ENCODE measurements at regions not wholly inside any gene's neighbourhood (a gene's known extent, or its start where the extent isn't known, plus 50 kb on each side); places are given as distances from the start of the nearest gene placed in this dataset.

DNA sequence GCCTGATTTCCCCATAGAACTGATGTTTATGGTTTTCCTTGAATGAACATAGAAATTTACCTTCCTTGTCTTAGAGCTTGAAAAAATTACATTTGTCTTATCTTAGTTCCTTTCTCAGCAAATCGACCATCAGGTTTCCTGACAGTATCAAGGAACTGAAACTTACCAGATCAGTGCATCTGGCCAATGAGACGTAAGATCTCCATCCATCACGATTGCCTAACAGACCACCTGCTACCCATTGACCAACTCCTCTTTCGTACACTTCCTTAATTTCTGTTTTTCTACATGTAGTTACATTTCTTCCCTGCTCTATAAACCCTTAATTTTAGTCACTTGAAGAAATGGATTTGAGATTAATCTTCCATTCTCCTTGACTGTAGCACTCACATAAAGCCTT is 57.4 kb upstream of the TMPRSS15 start:
- POLR2A ChIA-PET, result no interaction called here
- Mint-ChIP-seq H3K9me3 (no peaks in the 10 kb centered on the region), H3K27me3 (no peaks in the 10 kb centered on the region), H3K4me1 (no peaks in the 10 kb centered on the region), H3K27ac (no peak overlapping the region), H3K4me3 (no peak overlapping the region), H3K36me3 (ENCODE audit: low read depth) (no peaks in the 10 kb centered on the region)
- CTCF ChIA-PET, result no interaction called here
- no peak for DNase-seq

- H3K27me3 Mint-ChIP-seq, result no peaks in the 10 kb centered on the region
- no peaks in the 10 kb centered on the region for H3K4me1 Mint-ChIP-seq
- no peak overlapping the region for H3K27ac Mint-ChIP-seq
- no peak overlapping the region for H3K4me3 Mint-ChIP-seq
- H3K36me3 Mint-ChIP-seq (ENCODE audit: low read depth), result no peaks in the 10 kb centered on the region
- no peak for DNase-seq
- CTCF ChIA-PET, result no interaction called here
- H3K9me3 Mint-ChIP-seq, result no peaks in the 10 kb centered on the region
- POLR2A ChIA-PET, result no interaction called here
Measured at GRCh38 chr21:18461743-18462142, 58.2 kb upstream of the TMPRSS15 start.

- Mint-ChIP-seq H3K4me1 (no peaks in the 10 kb centered on the region), H3K9me3 (no peaks in the 10 kb centered on the region), H3K27ac (no peak overlapping the region), H3K4me3 (no peak overlapping the region), H3K36me3 (ENCODE audit: low read depth) (no peaks in the 10 kb centered on the region), H3K27me3 (no peaks in the 10 kb centered on the region)
- CTCF ChIA-PET, result no interaction called here
- POLR2A ChIA-PET, result no interaction called here
- no peak for DNase-seq
Measured at GRCh38 chr21:18467715-18468114, 64.1 kb upstream of the TMPRSS15 start.

DNA sequence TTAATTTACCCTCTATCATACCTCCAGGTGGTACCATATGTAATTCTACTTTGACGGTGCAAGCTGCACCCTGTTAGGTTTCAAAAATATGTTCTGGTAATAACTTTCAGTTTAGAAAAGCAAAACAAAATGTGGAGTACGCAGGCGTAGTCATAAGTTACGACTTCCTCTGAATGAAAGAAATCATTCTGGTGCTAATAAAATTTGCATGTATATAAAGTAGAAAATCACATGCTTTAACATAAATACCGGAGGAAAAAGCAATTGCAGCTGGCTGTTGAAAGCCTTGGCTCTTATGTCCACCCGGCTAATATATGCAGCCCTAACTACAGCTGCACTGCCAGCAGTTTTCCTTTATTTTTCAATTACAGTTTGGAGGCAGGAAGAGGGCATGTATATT is 65.2 kb upstream of the TMPRSS15 start:
- Mint-ChIP-seq H3K4me3 (no peak overlapping the region), H3K27me3 (no peaks in the 10 kb centered on the region), H3K27ac (no peak overlapping the region), H3K36me3 (ENCODE audit: low read depth) (no peaks in the 10 kb centered on the region), H3K9me3 (no peaks in the 10 kb centered on the region), H3K4me1 (no peaks in the 10 kb centered on the region)
- DNase-seq, result no peak
- POLR2A ChIA-PET, result no interaction called here
- CTCF ChIA-PET, result no interaction called here

- Mint-ChIP-seq H3K27ac (no peak overlapping the region), H3K36me3 (ENCODE audit: low read depth) (no peaks in the 10 kb centered on the region), H3K9me3 (peaks cover 6% of the 10 kb centered on the region), H3K4me1 (no peaks in the 10 kb centered on the region), H3K4me3 (no peak overlapping the region), H3K27me3 (no peaks in the 10 kb centered on the region)
- DNase-seq, result no peak
- ChIA-PET POLR2A (no interaction called here), CTCF (no interaction called here)
Measured at GRCh38 chr21:18476639-18477038, 73.1 kb upstream of the TMPRSS15 start.

DNA sequence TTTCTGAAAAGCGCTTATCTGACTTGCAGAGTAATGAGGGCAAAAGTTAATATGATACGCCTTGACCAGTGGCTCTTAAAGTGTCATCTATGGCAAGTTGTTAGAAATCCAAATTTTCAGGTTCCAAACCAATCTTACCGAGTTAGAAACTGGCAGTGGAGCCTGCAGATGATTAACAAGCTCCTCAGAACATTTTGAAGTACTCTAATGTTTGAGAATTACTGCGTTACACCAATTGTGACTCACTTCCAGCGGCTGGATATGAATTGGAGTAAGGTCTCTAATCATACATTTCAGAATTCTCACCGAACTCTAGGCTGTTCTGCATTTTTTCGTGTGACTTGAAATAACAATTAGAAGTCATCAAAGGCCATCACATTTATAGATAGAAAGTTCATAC is 73.5 kb upstream of the TMPRSS15 start:
- no peak for DNase-seq
- ChIA-PET CTCF (no interaction called here), POLR2A (no interaction called here)
- Mint-ChIP-seq H3K27ac (no peak overlapping the region), H3K27me3 (no peaks in the 10 kb centered on the region), H3K9me3 (peaks cover 6% of the 10 kb centered on the region), H3K4me1 (no peaks in the 10 kb centered on the region), H3K36me3 (ENCODE audit: low read depth) (no peaks in the 10 kb centered on the region), H3K4me3 (no peak overlapping the region)

- no peaks in the 10 kb centered on the region for H3K36me3 Mint-ChIP-seq (ENCODE audit: low read depth)
- no peaks in the 10 kb centered on the region for H3K27me3 Mint-ChIP-seq
- H3K9me3 Mint-ChIP-seq, result peaks cover 6% of the 10 kb centered on the region
- POLR2A ChIA-PET, result no interaction called here
- no peak for DNase-seq
- no peaks in the 10 kb centered on the region for H3K4me1 Mint-ChIP-seq
- H3K27ac Mint-ChIP-seq, result no peak overlapping the region
- no peak overlapping the region for H3K4me3 Mint-ChIP-seq
- CTCF ChIA-PET, result no interaction called here
Measured at GRCh38 chr21:18478513-18478912, 74.9 kb upstream of the TMPRSS15 start.

DNA sequence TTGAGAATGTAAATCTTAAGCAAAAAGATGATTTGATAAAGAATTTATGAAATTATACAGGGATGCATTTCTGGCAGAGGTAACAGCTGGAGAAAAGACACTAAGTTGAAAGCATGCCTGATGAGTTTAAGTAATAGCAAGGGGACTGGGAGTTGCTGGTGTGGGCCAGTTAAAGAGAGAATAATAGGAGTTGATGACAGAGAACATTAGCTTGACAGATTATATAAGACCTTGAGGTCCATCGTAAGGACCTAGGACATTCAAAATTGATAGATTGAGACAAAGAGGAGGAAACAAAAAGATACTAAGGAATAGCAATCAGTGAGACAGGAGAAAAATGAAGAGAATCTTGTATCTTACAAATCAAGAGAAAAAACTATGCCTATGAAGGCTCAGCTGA is 84.7 kb upstream of the TMPRSS15 start:
- ChIA-PET POLR2A (no interaction called here), CTCF (no interaction called here)
- DNase-seq, result no peak
- H3K36me3 Mint-ChIP-seq (ENCODE audit: low read depth), result no peaks in the 10 kb centered on the region
- H3K27me3 Mint-ChIP-seq, result no peaks in the 10 kb centered on the region
- H3K27ac Mint-ChIP-seq, result no peak overlapping the region
- no peaks in the 10 kb centered on the region for H3K4me1 Mint-ChIP-seq
- no peaks in the 10 kb centered on the region for H3K9me3 Mint-ChIP-seq
- no peak overlapping the region for H3K4me3 Mint-ChIP-seq

- Mint-ChIP-seq H3K4me3 (no peak overlapping the region), H3K27me3 (no peaks in the 10 kb centered on the region), H3K9me3 (no peaks in the 10 kb centered on the region), H3K27ac (no peak overlapping the region), H3K4me1 (no peaks in the 10 kb centered on the region), H3K36me3 (ENCODE audit: low read depth) (no peaks in the 10 kb centered on the region)
- ChIA-PET POLR2A (no interaction called here), CTCF (no interaction called here)
- no peak for DNase-seq
Measured at GRCh38 chr21:18493422-18493821, 89.8 kb upstream of the TMPRSS15 start.

GRCh38 chr21:18495523-18495922 is 91.9 kb upstream of the TMPRSS15 start:
- no peaks in the 10 kb centered on the region for H3K4me1 Mint-ChIP-seq
- POLR2A ChIA-PET, result no interaction called here
- H3K27ac Mint-ChIP-seq, result no peak overlapping the region
- no peaks in the 10 kb centered on the region for H3K36me3 Mint-ChIP-seq (ENCODE audit: low read depth)
- DNase-seq, result no peak
- H3K27me3 Mint-ChIP-seq, result no peaks in the 10 kb centered on the region
- no peaks in the 10 kb centered on the region for H3K9me3 Mint-ChIP-seq
- H3K4me3 Mint-ChIP-seq, result no peak overlapping the region
- CTCF ChIA-PET, result no interaction called here

DNA sequence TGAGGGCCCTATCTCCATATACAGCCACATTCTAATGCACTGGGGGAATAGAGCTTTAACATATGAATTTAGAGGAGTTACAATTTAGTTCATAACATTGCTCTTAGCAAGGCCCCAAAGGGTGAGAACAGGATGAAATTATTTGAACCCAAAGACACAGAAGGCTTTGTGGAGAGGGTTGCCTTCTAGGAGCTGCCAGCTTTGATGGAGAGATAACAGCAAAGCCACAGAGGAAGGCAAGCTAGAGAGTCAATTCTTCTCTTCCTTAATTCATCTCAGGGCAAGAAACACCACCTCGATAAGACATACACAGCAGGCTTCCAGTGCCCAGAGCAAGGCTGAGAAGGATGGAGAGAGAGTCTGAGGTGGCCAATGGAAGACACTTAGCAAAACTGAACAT is 94.8 kb upstream of the TMPRSS15 start:
- CTCF ChIA-PET, result no interaction called here

DNA sequence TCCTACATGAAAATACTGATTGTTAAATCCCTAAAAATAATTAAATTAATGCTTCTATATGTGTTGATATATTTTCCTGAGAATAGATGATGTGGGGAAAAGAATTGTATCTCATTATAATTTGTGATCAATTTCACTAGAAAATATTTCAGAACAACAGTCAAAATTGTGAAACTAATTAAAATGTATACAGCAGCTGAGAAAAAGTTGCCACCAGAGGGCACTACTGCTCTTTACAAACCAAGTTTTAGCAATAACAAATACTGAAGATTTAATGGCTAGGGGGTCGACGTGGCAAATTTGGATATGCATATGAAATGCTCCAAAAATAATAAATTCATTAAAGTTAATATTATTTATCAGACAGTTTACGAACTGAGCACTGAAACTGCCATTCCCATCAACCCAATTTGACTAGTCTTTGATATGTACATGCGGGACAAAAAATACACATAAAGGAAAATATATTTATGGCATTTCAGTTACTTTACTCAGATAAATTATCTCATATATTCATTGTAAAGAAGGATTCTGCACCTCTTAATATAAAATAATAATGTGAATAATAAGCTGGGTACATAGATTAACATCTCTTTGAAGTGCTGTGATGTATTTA is 96.3 kb upstream of the TMPRSS15 start:
- DNase-seq, result peak; percentile 54
- Mint-ChIP-seq H3K4me1 (no peaks in the 10 kb centered on the region), H3K36me3 (ENCODE audit: low read depth) (no peaks in the 10 kb centered on the region), H3K27me3 (no peaks in the 10 kb centered on the region), H3K4me3 (no peak overlapping the region), H3K27ac (no peak overlapping the region), H3K9me3 (no peaks in the 10 kb centered on the region)
- ChIA-PET CTCF (no interaction called here), POLR2A (no interaction called here)

More for the DNA sequence above, 94.8 kb upstream of the TMPRSS15 start:
- H3K9me3 Mint-ChIP-seq, result no peaks in the 10 kb centered on the region
- no peaks in the 10 kb centered on the region for H3K36me3 Mint-ChIP-seq (ENCODE audit: low read depth)
- H3K4me1 Mint-ChIP-seq, result no peaks in the 10 kb centered on the region
- DNase-seq, result no peak
- no peak overlapping the region for H3K4me3 Mint-ChIP-seq
- no peaks in the 10 kb centered on the region for H3K27me3 Mint-ChIP-seq
- POLR2A ChIA-PET, result no interaction called here
- H3K27ac Mint-ChIP-seq, result no peak overlapping the region

DNA sequence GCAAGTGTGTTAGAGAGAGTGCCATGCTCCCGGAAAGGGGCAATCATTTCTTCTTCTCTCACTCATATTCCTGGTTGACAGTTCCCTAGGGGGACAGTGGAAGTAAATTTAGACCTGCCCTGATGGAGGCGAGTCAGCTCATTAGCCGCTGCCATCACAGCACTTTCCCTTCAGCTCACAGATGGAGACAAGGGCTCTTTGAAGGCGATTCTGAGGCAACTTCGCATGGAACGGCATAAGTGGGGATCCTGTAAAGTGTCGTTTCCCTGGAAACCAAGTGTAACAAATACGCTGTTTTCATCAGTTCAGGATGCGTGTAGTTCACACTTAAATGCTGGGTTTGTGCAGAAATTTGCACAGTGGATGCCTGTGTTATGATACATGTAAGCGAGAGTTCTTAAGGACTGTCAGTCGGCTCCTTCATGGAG is 114.5 kb upstream of the TMPRSS15 start:
- H3K4me3 Mint-ChIP-seq, result no peak overlapping the region
- DNase-seq, result no peak
- no peaks in the 10 kb centered on the region for H3K36me3 Mint-ChIP-seq (ENCODE audit: low read depth)
- no peaks in the 10 kb centered on the region for H3K9me3 Mint-ChIP-seq
- CTCF ChIA-PET, result no interaction called here
- POLR2A ChIA-PET, result no interaction called here
- H3K4me1 Mint-ChIP-seq, result no peaks in the 10 kb centered on the region
- no peaks in the 10 kb centered on the region for H3K27me3 Mint-ChIP-seq
- no peak overlapping the region for H3K27ac Mint-ChIP-seq

- CTCF ChIA-PET, result no interaction called here
- no peak overlapping the region for H3K4me3 Mint-ChIP-seq
- no peaks in the 10 kb centered on the region for H3K27me3 Mint-ChIP-seq
- H3K36me3 Mint-ChIP-seq (ENCODE audit: low read depth), result no peaks in the 10 kb centered on the region
- no peak for DNase-seq
- no peaks in the 10 kb centered on the region for H3K4me1 Mint-ChIP-seq
- no peak overlapping the region for H3K27ac Mint-ChIP-seq
- H3K9me3 Mint-ChIP-seq, result no peaks in the 10 kb centered on the region
- POLR2A ChIA-PET, result no interaction called here
Measured at GRCh38 chr21:18521204-18521603, 117.6 kb upstream of the TMPRSS15 start.

Data from activated CD4-positive, alpha-beta T cell treated with anti-CD3 and anti-CD28 coated beads, Interleukin-2, amount 10 ng/mL, durations not matched to agents 7 days and 5 days (primary cell).